ENCODE measurements at regions not wholly inside any gene's neighbourhood (a gene's known extent, or its start where the extent isn't known, plus 50 kb on each side); places are given as distances from the start of the nearest gene placed in this dataset.

DNA sequence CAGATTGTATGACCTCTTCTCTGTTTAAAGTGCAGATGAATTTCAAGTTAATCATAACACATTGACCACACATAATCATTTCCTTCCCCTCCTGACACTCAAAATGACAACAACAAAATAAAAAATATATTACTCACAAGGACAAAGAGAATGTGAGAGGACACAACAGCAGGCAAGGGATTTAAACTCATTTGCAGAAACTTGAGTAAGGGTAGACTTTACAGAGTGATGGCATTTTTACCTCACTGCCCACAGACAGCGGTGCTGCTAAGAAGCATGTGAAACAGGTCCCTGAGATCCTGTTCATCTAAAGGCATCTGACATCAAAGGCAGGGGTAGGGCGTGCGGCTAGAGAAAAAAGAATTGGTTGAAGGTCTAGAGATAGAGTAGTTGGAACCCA is 99.0 kb downstream of the TRIM36 start:
- TF ChIP-seq, protein P1, sequence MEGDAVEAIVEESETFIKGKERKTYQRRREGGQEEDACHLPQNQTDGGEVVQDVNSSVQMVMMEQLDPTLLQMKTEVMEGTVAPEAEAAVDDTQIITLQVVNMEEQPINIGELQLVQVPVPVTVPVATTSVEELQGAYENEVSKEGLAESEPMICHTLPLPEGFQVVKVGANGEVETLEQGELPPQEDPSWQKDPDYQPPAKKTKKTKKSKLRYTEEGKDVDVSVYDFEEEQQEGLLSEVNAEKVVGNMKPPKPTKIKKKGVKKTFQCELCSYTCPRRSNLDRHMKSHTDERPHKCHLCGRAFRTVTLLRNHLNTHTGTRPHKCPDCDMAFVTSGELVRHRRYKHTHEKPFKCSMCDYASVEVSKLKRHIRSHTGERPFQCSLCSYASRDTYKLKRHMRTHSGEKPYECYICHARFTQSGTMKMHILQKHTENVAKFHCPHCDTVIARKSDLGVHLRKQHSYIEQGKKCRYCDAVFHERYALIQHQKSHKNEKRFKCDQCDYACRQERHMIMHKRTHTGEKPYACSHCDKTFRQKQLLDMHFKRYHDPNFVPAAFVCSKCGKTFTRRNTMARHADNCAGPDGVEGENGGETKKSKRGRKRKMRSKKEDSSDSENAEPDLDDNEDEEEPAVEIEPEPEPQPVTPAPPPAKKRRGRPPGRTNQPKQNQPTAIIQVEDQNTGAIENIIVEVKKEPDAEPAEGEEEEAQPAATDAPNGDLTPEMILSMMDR (IDR thresholded peaks at IDR 0.05), result no peak
- TF ChIP-seq POLR2A (IDR thresholded peaks at IDR 0.05), result no peak
- TF ChIP-seq EP300 (IDR thresholded peaks at IDR 0.05), result no peak
- TF ChIP-seq POLR2AphosphoS5 (IDR thresholded peaks at IDR 0.05), result no peak
